D341Med (cell line): ENCODE measurements at regions not wholly inside any gene's neighbourhood (a gene's known extent, or its start where the extent isn't known, plus 50 kb on each side); places are given as distances from the start of the nearest gene placed in this dataset.
"Not testable (repeated sequence)": the region's sequence is repeated elsewhere in the genome, so short reads cannot be mapped to it uniquely, and the experiment has no call there.

Experiments used
- DNase-seq: peaks from one replicate; pipeline ENCODE4 v3.0.0; 2012; ENCODE audit warnings: low spot score

- no peak for DNase-seq
These were observed 118.3 kb downstream of the EXOC5 start for GRCh38 chr14:57150449-57150848.

DNA sequence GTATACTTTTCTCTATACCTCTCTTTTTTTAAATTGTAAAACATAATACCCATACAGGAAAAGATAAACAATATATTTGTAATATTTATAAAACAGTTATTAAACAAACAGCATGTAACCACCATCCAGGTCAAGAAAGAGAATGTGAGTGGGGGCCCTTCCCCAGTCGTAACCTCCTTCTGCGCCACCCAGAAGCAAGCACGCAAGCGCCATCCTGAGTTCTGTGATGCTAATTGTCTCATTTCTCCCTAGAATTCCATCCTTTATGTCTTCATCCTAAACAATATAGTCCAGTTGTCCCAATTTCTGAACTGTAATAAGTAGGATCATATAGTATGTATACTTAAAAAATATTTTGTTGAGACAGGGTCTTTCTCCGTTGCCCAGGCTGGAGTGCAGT, 129.5 kb downstream of the EXOC5 start:
- DNase-seq, result peak; percentile 33

- peak; percentile 34 for DNase-seq
These were observed 131.9 kb downstream of the EXOC5 start for GRCh38 chr14:57136669-57137328.

- not testable (repeated sequence) for DNase-seq
These were observed 140.9 kb downstream of the EXOC5 start for GRCh38 chr14:57127809-57128208.

DNA sequence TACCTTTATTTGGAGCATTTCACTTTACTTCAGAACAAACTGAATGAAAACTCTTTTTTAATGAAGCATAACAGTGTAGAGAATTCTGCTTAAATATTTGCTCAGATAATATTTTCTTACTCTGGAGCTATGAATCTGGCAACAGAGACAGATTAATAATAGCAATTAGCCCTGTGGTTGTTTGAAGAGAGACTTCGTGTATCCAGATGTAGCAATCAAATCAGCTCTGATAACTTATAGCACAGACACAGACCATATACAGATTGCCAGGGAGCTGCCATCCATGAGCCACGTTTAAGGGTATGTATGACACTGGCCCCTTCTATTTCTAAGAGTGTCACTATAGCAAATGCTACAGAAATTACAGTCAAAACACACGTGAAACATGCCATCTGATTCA, 146.6 kb downstream of the EXOC5 start:
- DNase-seq, result no peak

- DNase-seq, result not testable (repeated sequence)
These were observed 156.5 kb downstream of the EXOC5 start for GRCh38 chr14:57112072-57112807.

DNA sequence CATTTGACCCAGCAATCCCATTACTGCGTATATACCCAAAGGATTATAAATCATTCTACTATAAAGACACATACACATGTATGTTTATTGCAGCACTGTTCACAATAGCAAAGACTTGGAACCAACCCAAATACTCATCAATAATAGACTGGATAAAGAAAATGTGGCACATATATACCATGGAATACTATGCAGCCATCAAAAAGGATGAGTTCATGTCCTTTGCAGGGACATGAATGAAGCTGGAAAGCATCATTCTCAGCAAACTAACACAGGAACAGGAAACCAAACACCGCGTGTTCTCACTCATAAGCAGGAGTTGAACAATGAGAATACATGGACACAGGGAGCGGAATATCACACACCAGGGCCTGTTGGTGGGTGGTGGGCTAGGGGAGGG, 158.3 kb downstream of the EXOC5 start:
- not testable (repeated sequence) for DNase-seq

DNA sequence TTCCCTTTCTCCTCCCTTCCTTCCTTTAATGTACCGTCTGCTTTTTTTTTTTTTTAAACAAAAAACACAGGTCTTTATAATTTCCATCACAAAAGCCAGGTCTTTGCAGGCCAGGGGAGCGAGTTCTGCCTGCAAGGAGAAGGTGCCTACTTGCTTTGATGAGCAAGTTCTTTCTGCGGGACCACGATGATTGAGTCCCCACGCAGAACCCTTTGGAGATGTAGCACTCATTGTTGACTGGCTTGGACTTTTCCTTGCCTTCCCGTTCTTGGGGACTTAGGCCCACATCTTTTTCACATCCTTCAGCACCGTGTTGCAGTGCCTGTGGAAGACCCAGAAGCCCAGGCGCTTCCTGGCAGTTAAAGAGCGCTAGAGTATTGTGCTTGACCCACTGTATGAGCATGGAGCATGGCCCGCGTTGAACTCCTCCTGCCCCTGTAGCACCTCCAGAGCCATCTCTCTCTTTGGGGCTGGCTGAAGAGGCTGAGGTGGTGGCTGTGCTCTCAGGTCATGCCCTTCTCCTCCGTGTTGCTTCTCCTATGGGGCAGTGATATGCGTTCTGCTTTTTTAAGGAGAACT, 177.6 kb downstream of the EXOC5 start:
- DNase-seq, result no peak

DNA sequence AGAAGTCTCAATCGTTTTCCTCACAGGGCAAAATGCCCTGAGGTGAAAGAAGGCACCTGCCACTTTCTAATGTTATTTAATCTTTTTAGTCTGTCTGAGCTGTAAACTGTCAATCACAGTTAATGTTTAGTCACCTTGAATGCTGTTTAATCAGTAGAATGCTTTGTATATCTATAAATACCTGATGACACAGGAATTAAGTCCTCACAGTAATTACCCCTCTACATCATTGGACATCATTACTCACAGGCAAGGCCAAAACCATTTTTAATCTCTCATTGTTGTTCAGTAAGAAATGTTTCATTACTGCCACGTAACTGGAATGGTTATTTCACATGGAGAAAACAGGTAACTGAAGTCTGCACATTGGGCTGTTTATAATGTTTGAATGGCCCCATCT, 178.8 kb downstream of the EXOC5 start:
- DNase-seq, result peak; percentile 29

GRCh38 chr14:57087841-57088240, 180.9 kb downstream of the EXOC5 start:
- no peak for DNase-seq

GRCh38 chr14:57086271-57087162, 182.2 kb downstream of the EXOC5 start:
- DNase-seq, result no peak

- no peak for DNase-seq
These were observed 182.9 kb downstream of the EXOC5 start for GRCh38 chr14:57085801-57086200.

GRCh38 chr14:57085043-57085442, 183.7 kb downstream of the EXOC5 start:
- DNase-seq, result no peak

DNA sequence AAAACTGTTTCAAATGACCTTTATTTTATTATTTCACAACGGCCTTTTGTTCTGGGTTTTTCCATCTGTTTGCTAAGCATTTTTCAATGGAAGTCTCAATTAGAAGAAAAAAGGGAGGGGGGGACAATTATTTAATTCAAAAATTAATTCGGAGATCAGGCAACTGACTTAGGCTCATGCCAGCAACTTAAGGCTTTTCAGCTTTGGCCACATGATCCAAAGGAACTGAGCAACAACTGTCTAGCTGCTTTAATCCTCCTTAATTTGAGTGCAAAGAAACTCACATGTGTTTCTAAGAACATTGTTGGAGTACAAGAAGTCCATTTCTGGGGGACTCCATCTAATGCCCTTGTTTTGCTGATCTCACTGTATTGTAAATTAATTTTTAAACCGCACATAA, 188.0 kb downstream of the EXOC5 start:
- peak; percentile 50 for DNase-seq

- no peak for DNase-seq
These were observed 190.7 kb downstream of the EXOC5 start for GRCh38 chr14:57078054-57078453.

- peak; percentile 60 for DNase-seq
These were observed 194.7 kb downstream of the EXOC5 start for GRCh38 chr14:57073986-57074385.

GRCh38 chr14:57071639-57072038, 197.1 kb downstream of the EXOC5 start:
- DNase-seq, result no peak

- DNase-seq, result no peak
These were observed 199.0 kb downstream of the EXOC5 start for GRCh38 chr14:57069702-57070101.

- peak; percentile 67 for DNase-seq
These were observed 200.2 kb downstream of the EXOC5 start for GRCh38 chr14:57068511-57068910.

GRCh38 chr14:57066887-57067513, 201.7 kb downstream of the EXOC5 start:
- DNase-seq, result peak; percentile 75

DNA sequence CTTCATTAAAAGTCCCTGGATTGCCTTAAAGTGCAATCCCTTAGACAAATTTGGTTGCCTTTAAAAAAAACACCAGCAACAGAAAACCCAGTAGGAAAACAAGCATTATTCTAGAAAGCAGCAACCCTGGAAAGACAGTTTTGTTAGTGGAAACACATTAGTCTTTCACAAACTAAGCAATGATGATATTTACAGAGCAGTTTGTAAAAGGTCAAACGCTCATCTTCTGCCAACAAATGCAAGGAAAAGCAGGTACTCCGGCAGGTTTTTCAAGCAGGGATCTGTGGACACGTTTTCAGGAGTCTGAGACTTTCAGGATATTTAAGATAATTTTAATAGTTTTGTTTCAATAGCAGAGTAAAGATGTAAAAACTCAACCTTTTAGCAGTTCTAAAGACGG, 202.2 kb downstream of the EXOC5 start:
- no peak for DNase-seq
